Upper lobe of left lung (tissue), 6 donors: ENCODE measurements at regions not wholly inside any gene's neighbourhood (a gene's known extent, or its start where the extent isn't known, plus 50 kb on each side); places are given as distances from the start of the nearest gene placed in this dataset.

Experiments
- ATAC-seq, 2 donors: fragments of 200-7000 bp; cut with Tn5 transposase; one replicate each; pipeline ENCODE4 v1.9.1; 2022; ENCODE audit warnings: mild to moderate bottlenecking in 2 of 2, moderate library complexity in 2 of 2; ENCODE audit not compliant: low FRiP score in 2 of 2
- DNase-seq, 2 donors: peaks; one replicate each; pipeline ENCODE4 v3.0.0-alpha.2; 2019 to 2020
- H3K27ac ChIP-seq, 4 donors: fragments of 200-600 bp; sonication (generic); one replicate each; pipeline ENCODE4 v1.5.1; 2016 to 2019
- H3K27me3 ChIP-seq, 4 donors: fragments of 200-600 bp; sonication (generic); one replicate each; pipeline ENCODE4 v1.5.1; 2017 to 2019
- H3K36me3 ChIP-seq, 4 donors: fragments of 200-600 bp; sonication (generic); one replicate each; pipeline ENCODE4 v1.5.1; 2016 to 2019
- H3K4me1 ChIP-seq, 4 donors: fragments of 200-600 bp; sonication (generic); one replicate each; pipeline ENCODE4 v1.5.1; 2018 to 2019
- H3K4me3 ChIP-seq, 4 donors: fragments of 200-600 bp; sonication (generic); one replicate each; pipeline ENCODE4 v1.5.1; 2017 to 2019; ENCODE audit warnings: mild to moderate bottlenecking in 2 of 4, moderate library complexity in 1 of 4
- H3K9me3 ChIP-seq, 4 donors: fragments of 200-600 bp; sonication (generic); one replicate each; pipeline ENCODE4 v1.5.1; 2018 to 2019
- CTCF ChIP-seq, 6 experiments: fragments of 450-650 bp in 4 of 6; fragments of 200-600 bp in 2 of 6; sonication (generic) in 2 of 6; IDR thresholded peaks; one replicate each; pipeline ENCODE4 v1.5.1; 2016 to 2019; ENCODE audit warnings: antibody characterized with exemption in 6 of 6
- EP300 ChIP-seq, 4 donors: sonication (generic); formaldehyde crosslinking; IDR thresholded peaks; one replicate each; pipeline ENCODE4 v1.5.1; 2017; ENCODE audit warnings: antibody characterized with exemption in 4 of 4, control low read depth in 2 of 4
- POLR2A ChIP-seq, 4 donors: fragments of 450-650 bp; IDR thresholded peaks; one replicate each; pipeline ENCODE4 v1.5.1; 2016 to 2017; ENCODE audit warnings: antibody characterized with exemption in 4 of 4, mild to moderate bottlenecking in 2 of 4
- POLR2AphosphoS5 ChIP-seq, 2 donors: sonication (generic); formaldehyde crosslinking; IDR thresholded peaks; one replicate each; pipeline ENCODE4 v1.5.1; 2017; ENCODE audit warnings: antibody characterized with exemption in 2 of 2
- WGBS, 2 donors: methylation state at CpG; one replicate each; pipeline ENCODE4 v1.1.5; 2017 to 2018; 5-methylcytosine and 5-hydroxymethylcytosine counted together
- donor health status: DM: no; HTN: no; CAD: no; lungs with moderate emphysema.
- donor health status: DM: no; HTN: yes; CAD: no; lungs with severe emphysema.

DNA sequence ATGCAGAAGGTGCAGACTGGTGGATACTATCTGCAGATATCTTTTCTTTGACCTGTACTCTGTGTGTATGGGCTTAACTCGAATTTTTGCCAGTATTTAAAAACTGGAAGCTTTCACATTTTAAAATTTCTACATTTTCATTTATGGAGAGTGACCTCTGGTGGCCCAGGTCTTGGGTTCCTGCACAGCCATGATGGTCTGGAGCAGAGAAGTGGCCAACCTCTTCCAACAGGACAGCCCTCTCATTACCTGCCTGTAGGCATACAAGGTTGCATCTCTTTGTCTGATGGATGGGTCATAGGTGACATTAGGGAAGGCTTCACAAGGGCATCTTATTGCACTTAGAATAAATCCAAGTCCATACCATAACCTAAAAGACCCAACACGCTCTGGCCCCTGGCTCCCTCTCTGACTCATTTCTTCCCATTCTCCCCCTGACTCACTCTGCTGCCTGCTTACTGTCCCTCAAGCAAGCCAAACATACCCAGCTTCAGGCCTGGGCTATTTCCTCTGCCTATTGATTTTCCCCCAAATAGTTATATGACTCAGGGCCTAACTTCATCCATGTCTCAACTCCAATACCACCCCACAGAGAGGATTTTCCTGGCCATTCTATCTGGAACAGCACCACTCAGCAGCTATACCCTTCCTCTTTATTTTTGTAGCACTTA is 113.3 kb upstream of the SLC1A3 start:
- Histone ChIP-seq H3K4me3 (no peak overlapping the region), H3K27ac (no peak overlapping the region), H3K9me3 (no peaks in the 10 kb centered on the region), H3K27me3 (no peaks in the 10 kb centered on the region), H3K36me3 (no peaks in the 10 kb centered on the region), H3K4me1 (no peaks in the 10 kb centered on the region)
- ATAC-seq (no peak), DNase-seq (no peak)
- 71 to 86% methylated on average over 2 of the region's 2 CpGs for WGBS, 2 donors
- TF ChIP-seq EP300 (IDR thresholded peaks at IDR 0.05) (no peak), POLR2AphosphoS5 (IDR thresholded peaks at IDR 0.05) (no peak), POLR2A (IDR thresholded peaks at IDR 0.05) (no peak), CTCF (IDR thresholded peaks at IDR 0.05) (no peak)

DNA sequence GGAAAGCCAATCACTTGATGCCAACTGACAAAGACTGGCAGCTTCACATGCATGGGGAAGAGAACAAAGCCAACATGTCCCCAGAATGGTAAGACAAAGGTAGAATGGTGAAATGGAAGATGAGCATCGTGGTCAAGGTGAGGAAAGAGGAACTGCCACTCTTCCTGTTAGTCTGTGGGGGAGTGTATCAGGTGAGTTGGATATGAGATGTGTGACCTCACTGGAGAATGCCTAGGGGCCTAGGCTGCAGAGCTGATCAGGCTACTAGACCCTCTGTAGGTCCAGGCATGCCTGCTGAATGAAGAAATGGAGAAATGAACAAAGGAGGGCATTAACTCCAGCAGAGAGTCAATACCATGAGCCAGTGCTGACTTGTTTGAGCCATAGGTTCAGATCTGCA is 112.4 kb upstream of the SLC1A3 start:
- H3K27me3 ChIP-seq, result no peaks in the 10 kb centered on the region

GRCh38 chr5:36494841-36495601 is 111.4 kb upstream of the SLC1A3 start:
- no peaks in the 10 kb centered on the region for H3K9me3 ChIP-seq
- 41 to 56% methylated on average over 6 of the region's 6 CpGs for WGBS, 2 donors
- no peak for DNase-seq
- no peak for TF ChIP-seq POLR2AphosphoS5 (IDR thresholded peaks at IDR 0.05)
- TF ChIP-seq CTCF (IDR thresholded peaks at IDR 0.05), result no peak
- no peak for TF ChIP-seq POLR2A (IDR thresholded peaks at IDR 0.05)
- no peak for TF ChIP-seq EP300 (IDR thresholded peaks at IDR 0.05)
- no peak for ATAC-seq
- H3K4me1 ChIP-seq, result no peaks in the 10 kb centered on the region
- H3K27ac ChIP-seq, result no peak overlapping the region
- H3K27me3 ChIP-seq, result no peaks in the 10 kb centered on the region
- H3K36me3 ChIP-seq, result no peaks in the 10 kb centered on the region
- H3K4me3 ChIP-seq, result no peak overlapping the region

More for the DNA sequence above, 112.4 kb upstream of the SLC1A3 start:
- DNase-seq, result no peak
- H3K9me3 ChIP-seq, result no peaks in the 10 kb centered on the region
- no peaks in the 10 kb centered on the region for H3K4me1 ChIP-seq
- 71 to 96% methylated on average over 1 of the region's 1 CpG for WGBS, 2 donors
- H3K36me3 ChIP-seq, result no peaks in the 10 kb centered on the region
- no peak for ATAC-seq
- H3K4me3 ChIP-seq, result no peak overlapping the region
- H3K27ac ChIP-seq, result no peak overlapping the region
- TF ChIP-seq POLR2A (IDR thresholded peaks at IDR 0.05) (no peak), POLR2AphosphoS5 (IDR thresholded peaks at IDR 0.05) (no peak), CTCF (IDR thresholded peaks at IDR 0.05) (no peak), EP300 (IDR thresholded peaks at IDR 0.05) (no peak)

GRCh38 chr5:36495611-36496010 is 110.8 kb upstream of the SLC1A3 start:
- Histone ChIP-seq H3K4me3 (no peak overlapping the region), H3K4me1 (no peaks in the 10 kb centered on the region), H3K27ac (no peak overlapping the region), H3K27me3 (no peaks in the 10 kb centered on the region), H3K9me3 (no peaks in the 10 kb centered on the region), H3K36me3 (no peaks in the 10 kb centered on the region)
- WGBS, 2 donors, result 66 to 68% methylated on average over 2 of the region's 2 CpGs
- TF ChIP-seq CTCF (IDR thresholded peaks at IDR 0.05) (no peak), EP300 (IDR thresholded peaks at IDR 0.05) (no peak), POLR2AphosphoS5 (IDR thresholded peaks at IDR 0.05) (no peak), POLR2A (IDR thresholded peaks at IDR 0.05) (no peak)
- DNase-seq (no peak), ATAC-seq (no peak)
